Loucy (cell line): ENCODE measurements at regions not wholly inside any gene's neighbourhood (a gene's known extent, or its start where the extent isn't known, plus 50 kb on each side); places are given as distances from the start of the nearest gene placed in this dataset.

ENCODE experiments used
- H2AFZ ChIP-seq: fragments of 200-600 bp; sonication (generic); 2 replicates; pipeline ENCODE4 v1.6.0; 2016; ENCODE audit warnings: antibody characterized with exemption, mild to moderate bottlenecking, low read length, moderate library complexity
- H3F3A ChIP-seq: fragments of 200-600 bp; 2 replicates; pipeline ENCODE4 v1.6.0; 2016; ENCODE audit warnings: antibody characterized with exemption, low read depth, mild to moderate bottlenecking
- H3K27me3 ChIP-seq: fragments of 200-600 bp; sonication (generic); 2 replicates; pipeline ENCODE4 v1.6.1; 2014; ENCODE audit warnings: low read length, mild to moderate bottlenecking; ENCODE audit not compliant: insufficient read depth, poor library complexity, severe bottlenecking
- H3K36me3 ChIP-seq: fragments of 200-600 bp; sonication (generic); 2 replicates; pipeline ENCODE4 v1.6.1; 2016; ENCODE audit warnings: low read length; ENCODE audit not compliant: insufficient read depth
- H3K4me1 ChIP-seq: fragments of 200-600 bp; sonication (generic); 2 replicates; pipeline ENCODE4 v1.5.1; 2014; ENCODE audit warnings: low read length, mild to moderate bottlenecking; ENCODE audit not compliant: insufficient read depth, poor library complexity, severe bottlenecking
- H3K4me2 ChIP-seq: fragments of 200-600 bp; sonication (generic); 2 replicates; pipeline ENCODE4 v1.6.0; 2014; ENCODE audit warnings: antibody characterized with exemption, low read length, low read depth, mild to moderate bottlenecking; ENCODE audit not compliant: poor library complexity, severe bottlenecking
- H3K4me3 ChIP-seq: fragments of 200-600 bp; sonication (generic); 2 replicates; pipeline ENCODE4 v1.5.1; 2014; ENCODE audit warnings: low read length, mild to moderate bottlenecking, mixed read lengths; ENCODE audit not compliant: poor library complexity, severe bottlenecking
- H3K79me2 ChIP-seq: fragments of 200-600 bp; sonication (generic); 2 replicates; pipeline ENCODE4 v1.6.1; 2014; ENCODE audit warnings: low read length; ENCODE audit not compliant: insufficient read depth
- H3K9ac ChIP-seq: fragments of 200-600 bp; sonication (generic); 2 replicates; pipeline ENCODE4 v1.6.0; 2014; ENCODE audit warnings: mild to moderate bottlenecking, low read depth, low read length, moderate library complexity; ENCODE audit not compliant: poor library complexity, severe bottlenecking
- H3K9me2 ChIP-seq: fragments of 200-600 bp; sonication (generic); replicated peaks from 2 replicates; pipeline ENCODE4 v1.6.1; 2016; ENCODE audit warnings: low read depth, low read length, mixed read lengths
- H3K9me3 ChIP-seq: fragments of 200-600 bp; sonication (generic); 2 replicates; pipeline ENCODE4 v1.6.1; 2014; ENCODE audit warnings: mild to moderate bottlenecking, antibody characterized with exemption, low read length, low read depth; ENCODE audit not compliant: insufficient read depth
- H4K20me1 ChIP-seq: fragments of 200-600 bp; sonication (generic); 2 replicates; pipeline ENCODE4 v1.6.0; 2014; ENCODE audit warnings: antibody characterized with exemption, low read length, mild to moderate bottlenecking; ENCODE audit not compliant: insufficient read depth, poor library complexity, severe bottlenecking
- CTCF ChIP-seq: fragments of 200-600 bp; sonication (generic); conservative IDR thresholded peaks from 2 replicates; pipeline ENCODE4 v1.5.1; 2014; ENCODE audit warnings: mild to moderate bottlenecking, antibody characterized with exemption, low read length
- EZH2phosphoT487 ChIP-seq: fragments of 200-600 bp; IDR thresholded peaks from 2 replicates; pipeline ENCODE4 v1.6.1; 2018; ENCODE audit warnings: antibody characterized with exemption, mild to moderate bottlenecking, moderate library complexity, borderline replicate concordance

- Histone ChIP-seq H3K27me3 (no peaks in the 10 kb centered on the region), H3K79me2 (no peaks in the 10 kb centered on the region), H3K9me3 (peaks cover 16% of the 10 kb centered on the region), H3K9ac (no peak overlapping the region), H2AFZ (no peak overlapping the region), H4K20me1 (no peaks in the 10 kb centered on the region), H3K9me2 (no peaks in the 10 kb centered on the region), H3K4me3 (no peak overlapping the region), H3K4me1 (no peaks in the 10 kb centered on the region), H3K36me3 (no peaks in the 10 kb centered on the region), H3F3A (no peaks in the 10 kb centered on the region), H3K4me2 (no peak overlapping the region)
- TF ChIP-seq EZH2phosphoT487: no peak
- no peak for TF ChIP-seq CTCF
These were observed 92.4 kb upstream of the USP29 start for GRCh38 chr19:57027360-57027759.

- Histone ChIP-seq H3K4me3 (no peak overlapping the region), H3K27me3 (no peaks in the 10 kb centered on the region), H3K4me1 (no peaks in the 10 kb centered on the region), H2AFZ (no peak overlapping the region), H3K4me2 (no peak overlapping the region), H3F3A (no peaks in the 10 kb centered on the region), H4K20me1 (no peaks in the 10 kb centered on the region), H3K9me3 (peaks cover 23% of the 10 kb centered on the region), H3K36me3 (no peaks in the 10 kb centered on the region), H3K79me2 (no peaks in the 10 kb centered on the region), H3K9ac (no peak overlapping the region), H3K9me2 (no peaks in the 10 kb centered on the region)
- TF ChIP-seq CTCF: no peak
- TF ChIP-seq EZH2phosphoT487: no peak
These were observed 90.8 kb upstream of the USP29 start for GRCh38 chr19:57028804-57029525.

GRCh38 chr19:57031106-57031505, 88.7 kb upstream of the USP29 start:
- Histone ChIP-seq H3K4me3 (no peak overlapping the region), H3K9me2 (no peaks in the 10 kb centered on the region), H3K9ac (no peak overlapping the region), H3K36me3 (no peaks in the 10 kb centered on the region), H3K27me3 (no peaks in the 10 kb centered on the region), H3K4me1 (no peaks in the 10 kb centered on the region), H3K9me3 (peaks cover 20% of the 10 kb centered on the region), H3K79me2 (no peaks in the 10 kb centered on the region), H3K4me2 (no peak overlapping the region), H3F3A (no peaks in the 10 kb centered on the region), H2AFZ (no peak overlapping the region), H4K20me1 (no peaks in the 10 kb centered on the region)
- TF ChIP-seq CTCF: no peak
- no peak for TF ChIP-seq EZH2phosphoT487
